ENCODE measurements at regions not wholly inside any gene's neighbourhood (a gene's known extent, or its start where the extent isn't known, plus 50 kb on each side); places are given as distances from the start of the nearest gene placed in this dataset.

DNA sequence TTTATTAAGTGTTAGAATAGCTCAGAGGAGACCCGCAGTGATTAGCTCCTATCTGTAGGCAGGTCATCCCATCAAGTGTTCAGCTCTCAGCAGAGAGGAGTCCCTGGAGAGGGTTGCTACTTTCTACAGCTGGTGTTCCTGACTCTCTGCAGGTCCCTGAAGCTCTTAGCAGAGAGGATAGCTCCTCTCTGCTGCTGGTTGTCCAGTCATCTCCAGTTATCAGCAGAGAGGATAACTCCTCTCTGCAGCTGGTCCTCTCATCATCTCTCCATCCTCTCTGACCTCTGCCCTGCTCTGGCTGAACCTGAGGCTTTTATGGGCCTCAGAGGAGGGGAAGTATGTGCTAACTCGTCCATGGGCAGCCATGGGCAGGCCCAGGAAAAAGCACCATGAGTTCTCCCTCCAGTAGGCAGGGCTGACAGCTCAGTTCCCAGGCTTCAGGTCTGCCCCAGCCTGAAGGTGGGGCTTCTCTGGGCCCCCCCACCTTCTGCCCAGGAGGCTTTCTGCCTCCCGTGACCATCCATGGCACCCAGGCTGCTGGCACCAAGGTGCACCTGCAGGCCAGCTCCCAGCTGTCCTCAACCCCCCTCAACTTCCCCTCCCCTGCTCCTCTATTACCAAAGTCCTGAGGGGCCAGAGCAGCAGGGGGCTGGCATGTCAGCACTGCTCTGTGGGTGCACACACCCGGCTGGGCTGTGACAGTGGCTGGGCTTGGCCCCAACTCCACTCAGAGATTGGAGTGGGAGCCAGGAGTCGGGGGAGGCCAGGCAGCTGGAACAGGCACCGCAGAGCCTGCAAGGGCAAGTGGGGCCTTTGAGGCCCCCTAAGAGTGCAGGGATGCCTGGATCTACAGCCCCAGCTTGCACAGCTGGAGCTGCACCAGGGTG lies 98.9 kb upstream of the FRMD4B start:
- TF ChIP-seq GATA2 (IDR thresholded peaks at IDR 0.05; ENCODE audit: low read depth, low read length), result no peak
- no peak for TF ChIP-seq GATA3 (IDR thresholded peaks at IDR 0.05; ENCODE audit: low read depth, low read length)

DNA sequence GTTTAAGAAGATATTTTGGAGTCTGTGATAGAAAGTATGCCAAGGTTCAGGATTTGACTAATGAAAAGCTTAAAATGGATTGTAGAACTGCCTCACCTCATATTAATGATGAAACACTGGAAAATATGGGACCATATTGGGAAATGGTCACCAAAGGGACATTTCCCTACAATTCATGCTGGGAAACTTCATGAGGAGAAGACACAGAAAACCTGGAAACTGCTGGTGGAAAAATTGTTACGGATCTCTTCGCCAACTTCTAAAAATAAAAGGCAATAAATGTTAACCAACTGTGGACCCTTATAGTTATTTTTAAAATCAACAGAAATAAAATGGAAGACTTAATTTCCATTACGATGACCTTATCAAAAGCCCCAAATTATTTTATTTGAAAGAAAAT lies 97.6 kb upstream of the FRMD4B start:
- no peak for TF ChIP-seq GATA2 (IDR thresholded peaks at IDR 0.05; ENCODE audit: low read depth, low read length)
- TF ChIP-seq GATA3 (IDR thresholded peaks at IDR 0.05; ENCODE audit: low read depth, low read length), result no peak

DNA sequence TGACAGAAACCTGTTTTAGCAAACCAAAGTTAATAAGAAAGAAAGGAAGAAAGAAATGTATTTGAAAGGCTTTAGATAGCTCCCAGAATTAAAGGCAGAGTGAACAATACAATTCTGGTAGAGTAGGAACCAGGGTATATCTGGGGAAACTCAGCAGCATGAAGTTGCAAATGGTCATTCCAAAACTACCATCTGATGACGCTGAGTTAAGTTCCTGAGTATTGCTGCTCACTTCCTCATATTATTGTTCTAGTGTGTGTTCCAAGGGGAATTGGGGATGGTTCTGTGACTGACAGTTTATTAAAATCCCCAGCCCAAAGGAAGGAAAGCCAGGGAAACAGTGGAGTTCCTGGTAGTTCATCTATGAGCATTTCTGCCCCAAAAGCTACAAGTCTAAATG lies 88.3 kb upstream of the FRMD4B start:
- no peak for TF ChIP-seq GATA2 (IDR thresholded peaks at IDR 0.05; ENCODE audit: low read depth, low read length)
- no peak for TF ChIP-seq GATA3 (IDR thresholded peaks at IDR 0.05; ENCODE audit: low read depth, low read length)

DNA sequence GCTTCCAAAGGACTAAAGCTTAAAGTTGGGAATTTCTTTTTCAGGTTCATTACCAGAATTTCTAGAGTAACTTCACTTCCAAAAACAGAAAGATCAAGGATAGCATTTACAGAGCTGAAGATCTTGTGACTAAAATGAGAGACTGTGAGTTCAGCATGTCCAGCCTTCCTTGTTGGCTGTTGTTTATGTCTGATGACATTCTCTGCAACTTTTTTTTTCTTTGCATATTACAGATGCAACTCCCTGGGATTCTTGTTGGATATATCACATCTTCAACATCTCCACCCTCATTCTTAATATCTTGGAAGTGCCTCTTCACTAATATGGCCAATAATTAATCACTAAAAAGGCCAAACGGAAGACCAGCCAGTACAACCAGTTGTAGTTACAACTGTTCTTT lies 86.2 kb upstream of the FRMD4B start:
- TF ChIP-seq GATA3 (IDR thresholded peaks at IDR 0.05; ENCODE audit: low read depth, low read length) (no peak), GATA2 (IDR thresholded peaks at IDR 0.05; ENCODE audit: low read depth, low read length) (no peak)

DNA sequence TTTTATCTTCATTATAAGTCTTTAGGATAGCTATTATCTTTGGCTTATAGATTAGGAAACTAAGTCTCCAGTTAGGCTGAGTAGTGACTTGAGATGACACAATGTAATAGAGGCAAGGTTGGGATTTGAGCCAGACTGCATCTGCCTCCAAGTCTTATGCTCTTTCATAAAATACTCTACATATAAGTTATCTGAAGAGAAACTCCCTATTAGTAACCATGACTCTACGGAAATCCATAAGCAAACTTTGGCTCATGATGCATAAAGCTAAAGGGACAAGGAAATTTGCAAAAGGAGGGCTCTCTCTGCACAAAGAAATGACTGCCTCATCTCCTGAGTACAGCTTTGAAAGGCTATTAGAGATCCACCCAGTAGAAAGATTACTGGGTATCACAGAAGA lies 77.6 kb upstream of the FRMD4B start:
- TF ChIP-seq GATA2 (IDR thresholded peaks at IDR 0.05; ENCODE audit: low read depth, low read length) (no peak), GATA3 (IDR thresholded peaks at IDR 0.05; ENCODE audit: low read depth, low read length) (no peak)

DNA sequence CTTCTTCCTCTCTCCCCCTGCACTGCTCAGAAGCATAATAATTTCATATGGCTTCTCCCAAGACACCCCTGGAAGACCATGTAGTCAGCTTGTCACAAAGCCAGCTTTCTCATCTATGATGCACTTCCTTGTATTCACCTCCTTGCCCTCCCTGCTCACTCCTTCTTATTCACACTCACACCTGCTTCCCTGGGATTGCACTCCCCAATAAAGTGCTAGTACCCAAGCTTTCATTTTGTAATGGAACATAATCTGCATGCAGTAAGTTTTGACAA lies 76.9 kb upstream of the FRMD4B start:
- TF ChIP-seq GATA2 (IDR thresholded peaks at IDR 0.05; ENCODE audit: low read depth, low read length) (no peak), GATA3 (IDR thresholded peaks at IDR 0.05; ENCODE audit: low read depth, low read length) (no peak)

DNA sequence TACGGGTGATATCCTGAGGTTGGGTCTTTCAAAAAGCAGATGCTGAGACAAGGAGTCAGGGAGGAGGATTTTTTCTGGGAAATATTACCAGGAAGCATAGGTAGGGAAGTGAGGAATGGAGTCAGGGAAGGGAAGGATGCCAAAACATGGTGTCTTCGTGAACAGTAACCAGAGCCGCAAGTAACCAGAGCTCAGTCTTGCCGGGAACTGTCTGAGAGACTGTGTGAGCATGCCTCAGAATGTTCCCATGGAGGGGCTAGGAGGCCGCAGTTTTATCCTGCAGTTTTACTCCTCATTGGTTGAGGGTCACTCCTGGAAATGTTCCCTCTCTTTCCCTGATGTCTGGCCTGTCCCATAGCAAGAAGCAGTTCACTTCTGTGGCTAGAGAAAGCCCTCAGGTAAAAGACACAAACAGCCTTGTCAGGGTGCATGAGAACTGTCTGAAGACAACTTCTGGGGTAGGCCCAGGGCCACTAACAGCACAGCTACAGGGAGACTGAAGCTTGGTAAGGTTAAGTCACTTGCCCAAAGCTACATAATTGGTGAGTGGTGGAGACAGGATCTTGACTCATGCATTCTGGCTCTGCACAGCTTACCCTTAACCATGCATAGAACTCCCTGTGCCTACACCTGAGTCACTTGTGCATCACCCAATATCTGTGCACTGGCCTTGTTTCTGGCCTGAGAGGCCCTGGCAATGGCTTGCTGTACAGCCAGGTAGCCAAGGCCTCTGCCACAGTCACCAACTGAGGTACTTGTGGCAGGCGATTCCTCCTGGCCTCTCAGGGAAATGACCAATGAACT lies 76.3 kb upstream of the FRMD4B start:
- no peak for TF ChIP-seq GATA2 (IDR thresholded peaks at IDR 0.05; ENCODE audit: low read depth, low read length)
- TF ChIP-seq GATA3 (IDR thresholded peaks at IDR 0.05; ENCODE audit: low read depth, low read length), result no peak

DNA sequence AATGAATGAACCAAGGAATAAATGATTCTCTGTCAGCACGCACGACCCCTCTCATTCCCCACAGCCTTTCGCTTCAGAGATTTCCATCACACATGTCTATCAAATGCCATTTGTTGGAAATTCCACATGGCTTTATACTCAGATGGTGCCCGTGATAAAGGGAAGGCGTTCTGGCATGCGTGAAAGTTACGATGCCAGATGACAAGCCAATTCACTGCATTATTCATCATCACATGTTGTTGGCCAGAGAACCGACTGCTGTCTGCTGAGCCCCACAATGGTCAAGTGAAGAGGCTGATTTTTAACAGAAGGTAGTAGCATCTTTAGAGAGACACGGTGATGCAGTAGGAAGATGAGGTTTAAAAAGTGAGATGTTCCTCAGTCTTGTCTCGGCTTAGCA lies 74.1 kb upstream of the FRMD4B start:
- peak; percentile 91 for TF ChIP-seq GATA3 (IDR thresholded peaks at IDR 0.05; ENCODE audit: low read depth, low read length)
- peak; percentile 98 for TF ChIP-seq GATA2 (IDR thresholded peaks at IDR 0.05; ENCODE audit: low read depth, low read length)

DNA sequence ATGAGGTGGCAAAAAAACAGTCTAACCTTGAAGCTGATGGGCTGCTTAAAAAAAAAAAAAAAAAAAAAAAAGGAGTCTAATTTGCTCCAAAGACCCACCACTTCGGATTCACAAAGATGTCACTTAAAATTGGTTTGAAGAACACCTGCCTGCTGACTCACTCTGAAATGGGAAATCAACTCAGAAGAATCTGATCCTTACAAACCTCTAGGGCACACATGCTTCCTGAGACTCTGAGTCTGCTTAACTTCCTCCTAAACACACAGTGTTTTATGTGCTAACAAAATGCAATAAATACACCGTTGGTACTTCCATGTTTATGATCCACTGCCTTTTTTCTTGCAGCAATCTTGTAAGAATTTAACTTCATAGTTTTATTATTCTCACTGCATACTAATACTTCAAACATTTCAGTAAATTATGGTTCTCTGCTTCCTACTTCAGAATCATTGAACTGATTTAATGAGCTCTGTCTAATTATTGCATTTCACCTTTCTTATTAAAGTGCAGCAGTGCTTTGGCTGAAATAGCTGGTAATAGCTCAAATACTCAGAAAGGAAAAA lies 73.0 kb upstream of the FRMD4B start:
- TF ChIP-seq GATA2 (IDR thresholded peaks at IDR 0.05; ENCODE audit: low read depth, low read length), result no peak
- TF ChIP-seq GATA3 (IDR thresholded peaks at IDR 0.05; ENCODE audit: low read depth, low read length), result no peak

DNA sequence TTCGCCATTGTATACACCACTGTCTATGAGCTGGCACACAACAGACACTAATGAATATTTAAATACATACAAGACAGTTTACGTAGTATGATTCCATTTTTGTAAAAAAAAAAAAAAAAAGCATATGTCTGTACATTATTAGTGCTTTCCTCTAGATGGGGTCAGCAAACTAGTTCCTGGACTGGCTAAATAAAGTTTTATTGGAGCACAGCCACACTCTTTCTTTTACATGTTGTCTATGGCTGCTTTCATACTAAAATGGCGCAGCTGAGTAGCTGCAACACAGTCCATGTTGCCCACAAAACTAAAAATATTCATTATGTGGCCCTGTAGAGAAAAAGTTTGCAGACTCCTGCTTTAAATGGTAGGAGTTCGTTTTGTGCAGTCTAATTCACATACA lies 70.7 kb upstream of the FRMD4B start:
- TF ChIP-seq GATA3 (IDR thresholded peaks at IDR 0.05; ENCODE audit: low read depth, low read length), result no peak
- TF ChIP-seq GATA2 (IDR thresholded peaks at IDR 0.05; ENCODE audit: low read depth, low read length), result no peak

DNA sequence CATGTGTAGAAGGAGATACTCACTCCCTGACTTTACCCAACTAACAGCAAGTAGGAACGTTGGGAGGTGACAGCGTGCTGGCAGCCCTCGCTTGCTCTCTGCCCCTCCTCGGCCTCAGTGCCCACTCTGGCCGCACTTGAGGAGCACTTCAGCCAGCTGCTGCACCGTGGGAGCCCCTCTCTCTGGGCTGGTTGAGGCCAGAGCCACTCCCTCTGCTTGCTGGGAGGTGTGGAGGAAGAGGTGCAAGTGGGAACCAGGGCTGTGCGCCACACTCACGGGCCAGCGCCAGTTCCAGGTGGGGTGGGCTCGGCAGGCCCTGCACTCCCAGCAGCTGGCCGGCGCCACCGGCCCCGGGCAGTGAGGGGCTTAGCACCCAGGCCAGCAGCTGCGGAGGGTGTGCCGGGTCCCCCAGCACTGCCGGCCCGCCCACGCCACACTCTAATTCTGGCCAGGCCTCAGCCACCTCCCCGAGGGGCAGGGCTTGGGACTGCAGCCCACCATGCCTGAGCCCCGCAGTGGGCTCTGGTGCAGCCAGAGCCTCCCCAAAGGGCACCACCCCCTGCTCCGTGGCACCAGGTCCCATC lies 68.4 kb upstream of the FRMD4B start:
- TF ChIP-seq GATA2 (IDR thresholded peaks at IDR 0.05; ENCODE audit: low read depth, low read length), result no peak
- no peak for TF ChIP-seq GATA3 (IDR thresholded peaks at IDR 0.05; ENCODE audit: low read depth, low read length)

DNA sequence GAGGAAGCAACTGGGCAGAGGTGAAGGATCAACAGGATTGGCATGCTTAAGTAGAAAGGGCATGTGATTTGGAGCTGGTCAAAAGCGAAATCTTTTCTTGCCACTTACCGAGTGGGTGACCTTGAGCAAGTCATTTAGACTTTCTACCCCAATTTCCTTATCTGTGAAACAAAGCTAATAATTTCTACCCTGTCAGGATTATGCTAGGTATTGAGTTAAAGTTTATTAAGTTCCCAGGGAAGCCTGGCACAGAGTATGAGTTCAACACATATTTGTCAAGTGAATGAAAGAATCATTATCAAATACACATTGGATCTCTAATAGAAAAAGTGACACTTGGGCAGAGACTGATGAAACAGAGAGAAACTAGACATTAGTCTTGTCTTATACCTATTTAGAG lies 66.4 kb upstream of the FRMD4B start:
- TF ChIP-seq GATA2 (IDR thresholded peaks at IDR 0.05; ENCODE audit: low read depth, low read length) (no peak), GATA3 (IDR thresholded peaks at IDR 0.05; ENCODE audit: low read depth, low read length) (no peak)

DNA sequence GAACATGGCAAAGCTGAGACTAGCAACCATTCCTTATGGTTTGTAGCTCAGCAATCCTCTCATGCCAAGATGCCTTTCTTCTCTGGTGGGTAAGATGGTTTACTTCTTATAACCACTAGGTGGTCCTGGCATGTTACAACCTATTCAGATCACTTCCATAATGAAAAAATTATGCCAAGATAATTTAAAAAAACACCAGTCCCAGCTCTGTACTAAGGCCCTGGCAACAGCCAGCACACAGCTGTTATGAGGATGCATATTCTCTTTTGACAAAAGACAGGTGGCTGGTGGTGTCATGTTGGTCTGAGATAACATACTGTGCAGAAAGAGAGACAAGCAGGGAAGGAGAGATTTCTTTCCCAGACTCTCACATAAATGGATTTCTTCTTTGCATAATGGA lies 65.7 kb upstream of the FRMD4B start:
- peak; percentile 91 for TF ChIP-seq GATA2 (IDR thresholded peaks at IDR 0.05; ENCODE audit: low read depth, low read length)
- TF ChIP-seq GATA3 (IDR thresholded peaks at IDR 0.05; ENCODE audit: low read depth, low read length), result peak; percentile 75

DNA sequence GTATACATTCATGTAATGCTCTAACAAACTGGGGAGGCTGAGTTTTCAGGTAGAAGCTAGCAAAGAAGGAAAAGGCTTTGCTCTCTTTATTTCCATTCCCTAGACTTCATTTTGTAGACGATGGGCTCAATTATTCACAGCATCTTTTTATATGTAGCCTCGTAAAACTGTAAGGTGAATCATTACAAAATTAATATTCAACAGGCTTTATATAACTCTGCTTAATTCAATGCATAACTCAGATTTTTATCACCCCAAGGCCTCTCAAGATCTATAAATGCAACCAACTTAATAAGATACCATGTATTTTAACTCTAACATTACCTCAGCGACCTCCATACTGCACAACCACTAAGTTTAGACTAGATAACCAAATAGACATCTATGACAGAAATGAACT lies 63.0 kb upstream of the FRMD4B start:
- TF ChIP-seq GATA2 (IDR thresholded peaks at IDR 0.05; ENCODE audit: low read depth, low read length) (no peak), GATA3 (IDR thresholded peaks at IDR 0.05; ENCODE audit: low read depth, low read length) (no peak)

Data from SH-SY5Y (cell line).